GM10248 (cell line): ENCODE measurements at regions not wholly inside any gene's neighbourhood (a gene's known extent, or its start where the extent isn't known, plus 50 kb on each side); places are given as distances from the start of the nearest gene placed in this dataset.

Experiments used
- CTCF ChIA-PET: fragments of 300-600 bp; sonication (Branson Sonifier 250); formaldehyde crosslinking; extraction: SDS; loops from one replicate; lab custom pipeline; 2021; ENCODE audit warnings: antibody characterized with exemption; lab: Yijun Ruan, JAX
- POLR2A ChIA-PET: fragments of 350-650 bp; sonication (Branson Sonifier 250); formaldehyde crosslinking; extraction: SDS; loops from one replicate; lab custom pipeline; 2020; ENCODE audit warnings: antibody characterized with exemption; lab: Yijun Ruan, JAX
- DNase-seq: peaks from one replicate; pipeline ENCODE4 v3.0.0; 2012; ENCODE audit errors: extremely low spot score
- TF ChIP-seq, protein P1 (sequence below): IDR thresholded peaks from 2 replicates; pipeline ENCODE4 v1.5.1; 2012; ENCODE audit warnings: mild to moderate bottlenecking, low read depth; ENCODE audit errors: extremely low read depth, missing control alignments, control extremely low read depth

DNA sequence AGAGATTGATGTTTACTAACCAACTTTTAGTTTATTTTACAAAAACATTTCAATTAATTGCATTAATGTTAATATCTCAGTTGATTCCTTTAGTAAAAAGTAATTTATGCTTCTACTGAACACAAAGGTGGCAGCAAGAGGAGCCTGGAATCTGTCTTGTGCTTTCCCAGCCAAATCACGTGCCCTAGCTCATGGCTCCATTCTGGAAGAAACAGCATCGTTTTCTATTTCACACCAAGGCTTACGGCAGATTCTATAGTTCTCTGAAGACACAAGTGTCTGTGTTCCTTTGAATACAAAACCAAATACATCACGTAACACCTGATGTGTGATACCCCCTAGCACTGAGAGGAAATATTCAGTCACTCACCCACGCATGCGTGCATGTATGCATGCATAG is 346.1 kb upstream of the MIR17HG start:
- ChIA-PET POLR2A (no interaction called here), CTCF (interaction anchor here (1.7 kb wide), 1 partner anchor 13 kb away, joined by 3 read pairs; no protein-coding TSS in a partner anchor)
- no peak for DNase-seq
- TF ChIP-seq, protein P1, sequence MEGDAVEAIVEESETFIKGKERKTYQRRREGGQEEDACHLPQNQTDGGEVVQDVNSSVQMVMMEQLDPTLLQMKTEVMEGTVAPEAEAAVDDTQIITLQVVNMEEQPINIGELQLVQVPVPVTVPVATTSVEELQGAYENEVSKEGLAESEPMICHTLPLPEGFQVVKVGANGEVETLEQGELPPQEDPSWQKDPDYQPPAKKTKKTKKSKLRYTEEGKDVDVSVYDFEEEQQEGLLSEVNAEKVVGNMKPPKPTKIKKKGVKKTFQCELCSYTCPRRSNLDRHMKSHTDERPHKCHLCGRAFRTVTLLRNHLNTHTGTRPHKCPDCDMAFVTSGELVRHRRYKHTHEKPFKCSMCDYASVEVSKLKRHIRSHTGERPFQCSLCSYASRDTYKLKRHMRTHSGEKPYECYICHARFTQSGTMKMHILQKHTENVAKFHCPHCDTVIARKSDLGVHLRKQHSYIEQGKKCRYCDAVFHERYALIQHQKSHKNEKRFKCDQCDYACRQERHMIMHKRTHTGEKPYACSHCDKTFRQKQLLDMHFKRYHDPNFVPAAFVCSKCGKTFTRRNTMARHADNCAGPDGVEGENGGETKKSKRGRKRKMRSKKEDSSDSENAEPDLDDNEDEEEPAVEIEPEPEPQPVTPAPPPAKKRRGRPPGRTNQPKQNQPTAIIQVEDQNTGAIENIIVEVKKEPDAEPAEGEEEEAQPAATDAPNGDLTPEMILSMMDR: no peak

DNA sequence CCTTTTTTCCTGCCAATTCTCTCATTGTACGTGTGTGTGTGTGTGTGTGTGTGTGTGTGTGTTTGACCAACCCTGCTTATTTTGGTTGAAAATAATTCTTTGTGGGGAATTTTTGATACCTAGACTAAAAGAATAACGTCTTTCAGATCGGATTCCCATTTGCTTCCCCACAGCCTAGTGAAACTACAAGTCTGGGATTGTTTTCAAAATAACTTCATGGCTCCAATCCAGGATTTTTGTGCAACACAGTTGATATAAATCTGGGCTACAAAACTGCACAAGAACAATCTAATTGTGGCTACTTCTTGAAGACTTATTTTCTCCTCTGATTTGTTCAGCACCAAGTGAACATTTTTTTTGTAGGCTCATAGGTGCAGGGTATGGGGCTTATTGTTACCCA is 332.8 kb upstream of the MIR17HG start:
- ChIA-PET CTCF (no interaction called here), POLR2A (no interaction called here)
- TF ChIP-seq, protein P1: no peak
- no peak for DNase-seq

DNA sequence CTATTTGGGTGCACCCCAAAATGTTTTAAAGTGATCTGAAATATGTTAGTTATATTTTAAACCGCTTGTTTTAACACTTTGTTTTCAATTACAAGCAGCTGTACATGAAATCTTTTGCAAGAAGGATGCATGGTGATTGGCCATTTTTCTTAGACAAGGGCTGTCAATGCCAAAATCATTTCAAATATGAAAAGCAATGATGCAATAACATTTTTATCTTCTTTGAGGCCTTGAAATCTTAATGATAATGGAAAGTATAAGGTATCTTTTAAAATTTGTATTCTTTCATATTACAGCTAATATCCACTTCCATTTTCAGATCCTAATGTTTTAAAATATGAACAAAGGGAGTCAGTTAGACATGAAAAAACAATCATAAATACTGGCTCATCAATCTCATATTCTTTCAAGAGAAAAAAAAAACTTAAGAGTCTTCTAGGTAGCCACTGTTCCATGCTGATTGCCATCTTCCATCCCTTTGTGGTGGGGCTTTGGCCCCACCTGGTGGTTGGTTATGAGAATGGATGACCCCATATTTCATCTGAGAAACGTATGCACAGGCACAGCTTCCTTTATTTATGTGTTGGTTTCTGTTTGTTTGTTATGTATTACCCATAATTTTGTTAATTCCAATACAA is 330.3 kb upstream of the MIR17HG start:
- ChIA-PET POLR2A (no interaction called here), CTCF (interaction anchor here (1.2 to 2.3 kb wide), 5 partner anchors 9 to 20 kb away, joined by 3 to 7 read pairs (median 4); no protein-coding TSS in a partner anchor)
- TF ChIP-seq, protein P1: peak; percentile 69
- peak; percentile 62 for DNase-seq

GRCh38 chr13:91017669-91018053 is 329.8 kb upstream of the MIR17HG start:
- TF ChIP-seq, protein P1: peak; percentile 14
- no peak for DNase-seq
- POLR2A ChIA-PET: no interaction called here
- CTCF ChIA-PET: interaction anchor here (1.2 to 2.3 kb wide), 5 partner anchors 9 to 21 kb away, joined by 3 to 7 read pairs (median 4); no protein-coding TSS in a partner anchor

- TF ChIP-seq, protein P1: no peak
- ChIA-PET CTCF (interaction anchor here (1.3 to 1.6 kb wide), 2 partner anchors 8 to 10 kb away, joined by 4 to 8 read pairs; no protein-coding TSS in a partner anchor), POLR2A (no interaction called here)
- no peak for DNase-seq
Measured at GRCh38 chr13:91020461-91021034, 326.9 kb upstream of the MIR17HG start.

DNA sequence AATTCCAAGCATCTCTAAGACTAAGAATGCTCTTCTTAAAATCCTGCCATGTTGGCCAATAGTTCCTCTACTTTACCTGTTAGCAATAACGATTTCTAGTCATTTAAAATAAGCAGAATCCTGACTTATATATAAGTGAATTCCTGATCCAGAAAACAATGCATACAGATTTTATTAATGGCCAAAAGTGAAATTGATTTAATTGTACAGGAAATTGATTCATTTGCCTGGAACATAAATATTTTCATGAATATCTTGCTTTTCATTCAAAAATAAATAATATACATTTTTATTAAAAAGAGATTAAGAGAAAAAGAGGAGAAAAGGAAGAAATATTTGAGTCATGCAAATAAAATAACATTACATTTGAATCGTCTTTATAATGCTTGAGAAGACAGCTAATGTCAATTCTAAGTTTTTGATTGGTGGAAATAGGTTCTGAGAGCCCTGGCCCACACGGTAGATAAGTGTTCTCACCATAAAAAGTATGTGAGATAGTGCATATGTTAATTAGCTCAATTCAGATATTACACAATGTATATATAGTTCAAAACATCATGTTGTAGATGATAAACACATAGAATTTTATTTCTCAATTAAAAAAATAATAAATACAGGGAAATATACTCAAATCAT is 323.2 kb upstream of the MIR17HG start:
- POLR2A ChIA-PET: no interaction called here

More for the DNA sequence above, 323.2 kb upstream of the MIR17HG start:
- TF ChIP-seq, protein P1: no peak
- CTCF ChIA-PET: interaction anchor here (1.6 kb wide), 1 partner anchor 20 kb away, joined by 3 read pairs; no protein-coding TSS in a partner anchor
- DNase-seq: no peak
